ENCODE measurements at regions not wholly inside any gene's neighbourhood (a gene's known extent, or its start where the extent isn't known, plus 50 kb on each side); places are given as distances from the start of the nearest gene placed in this dataset.

DNA sequence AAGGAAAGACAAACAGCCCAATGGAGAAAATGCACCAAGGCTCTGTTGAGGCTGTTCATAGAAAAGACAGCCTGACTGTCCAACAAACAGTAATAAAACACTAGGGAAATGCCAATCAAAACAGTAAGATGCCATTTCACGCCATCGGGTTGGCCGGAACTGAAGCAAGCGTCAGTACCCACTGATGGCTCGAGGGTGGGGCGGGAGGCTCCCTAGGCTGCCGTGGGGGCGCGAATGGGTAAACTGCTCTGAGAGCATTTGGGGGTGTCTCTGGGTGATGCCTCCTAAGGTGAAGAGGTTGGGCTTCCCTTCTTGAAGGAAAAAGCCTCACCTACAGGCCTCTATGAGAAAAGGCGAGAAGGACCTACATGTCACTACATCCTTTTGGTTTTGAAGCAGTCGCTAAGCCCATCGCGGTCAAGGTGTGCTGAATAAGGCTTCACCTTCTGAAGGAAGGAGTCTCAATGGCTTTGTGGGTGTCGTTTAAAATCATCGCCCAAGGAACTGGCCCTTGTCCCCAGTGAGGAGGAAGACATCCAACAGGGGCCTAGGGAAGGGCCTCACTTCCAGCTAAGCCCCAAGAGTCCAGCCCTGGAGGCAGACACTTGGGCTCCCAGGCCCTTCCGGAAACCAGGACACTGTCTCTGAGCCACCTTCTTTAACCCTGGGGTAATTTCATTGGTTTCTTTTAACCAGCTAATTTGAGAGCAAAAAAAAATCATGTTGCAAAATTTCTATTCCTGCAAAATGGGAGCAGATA lies 98.5 kb upstream of the PPP2R2D start:
- DNase-seq (ENCODE audit: low spot score in 2 of 2), result peak in 1 of 2 donors; percentile 76
- TF ChIP-seq, protein P1, sequence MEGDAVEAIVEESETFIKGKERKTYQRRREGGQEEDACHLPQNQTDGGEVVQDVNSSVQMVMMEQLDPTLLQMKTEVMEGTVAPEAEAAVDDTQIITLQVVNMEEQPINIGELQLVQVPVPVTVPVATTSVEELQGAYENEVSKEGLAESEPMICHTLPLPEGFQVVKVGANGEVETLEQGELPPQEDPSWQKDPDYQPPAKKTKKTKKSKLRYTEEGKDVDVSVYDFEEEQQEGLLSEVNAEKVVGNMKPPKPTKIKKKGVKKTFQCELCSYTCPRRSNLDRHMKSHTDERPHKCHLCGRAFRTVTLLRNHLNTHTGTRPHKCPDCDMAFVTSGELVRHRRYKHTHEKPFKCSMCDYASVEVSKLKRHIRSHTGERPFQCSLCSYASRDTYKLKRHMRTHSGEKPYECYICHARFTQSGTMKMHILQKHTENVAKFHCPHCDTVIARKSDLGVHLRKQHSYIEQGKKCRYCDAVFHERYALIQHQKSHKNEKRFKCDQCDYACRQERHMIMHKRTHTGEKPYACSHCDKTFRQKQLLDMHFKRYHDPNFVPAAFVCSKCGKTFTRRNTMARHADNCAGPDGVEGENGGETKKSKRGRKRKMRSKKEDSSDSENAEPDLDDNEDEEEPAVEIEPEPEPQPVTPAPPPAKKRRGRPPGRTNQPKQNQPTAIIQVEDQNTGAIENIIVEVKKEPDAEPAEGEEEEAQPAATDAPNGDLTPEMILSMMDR (IDR thresholded peaks at IDR 0.05), result no peak
- no peak for TF ChIP-seq POLR2A (IDR thresholded peaks at IDR 0.05)
- intact Hi-C loops (cut with DNase I; ENCODE audit: low total_unique reads), result no loop called here
- no peak overlapping the region for H3K4me3 ChIP-seq (ENCODE audit: low read depth, poor library complexity, severe bottlenecking)
- WGBS, 2 donors, result 93 to 94% methylated on average over 16 of the region's 16 CpGs

DNA sequence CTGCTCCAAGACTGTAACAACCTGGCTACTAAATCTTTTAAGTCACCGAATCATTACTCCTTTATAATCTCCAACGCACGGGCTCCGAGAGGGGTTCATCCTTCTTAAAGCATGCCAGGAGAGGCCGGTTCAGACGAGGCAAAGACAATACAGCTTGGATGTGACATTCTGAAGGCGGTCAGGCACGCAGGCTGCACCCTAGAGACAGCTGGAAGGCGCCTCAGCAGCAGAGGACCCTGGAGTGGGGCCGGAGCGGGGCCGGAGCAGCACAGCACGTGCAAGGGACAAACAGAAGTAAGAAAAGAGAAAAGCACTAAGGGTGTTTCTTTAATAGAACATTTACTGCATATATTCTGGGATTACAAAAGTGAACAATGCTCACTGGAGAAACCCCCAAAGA lies 97.8 kb upstream of the PPP2R2D start:
- intact Hi-C loops (cut with DNase I; ENCODE audit: low total_unique reads), result no loop called here
- 68 to 72% methylated on average over 13 of the region's 13 CpGs for WGBS, 2 donors
- TF ChIP-seq, protein P1 (IDR thresholded peaks at IDR 0.05), result no peak
- DNase-seq (ENCODE audit: low spot score in 2 of 2), result peak in 1 of 2 donors; percentile 50
- H3K4me3 ChIP-seq (ENCODE audit: low read depth, poor library complexity, severe bottlenecking), result no peak overlapping the region

DNA sequence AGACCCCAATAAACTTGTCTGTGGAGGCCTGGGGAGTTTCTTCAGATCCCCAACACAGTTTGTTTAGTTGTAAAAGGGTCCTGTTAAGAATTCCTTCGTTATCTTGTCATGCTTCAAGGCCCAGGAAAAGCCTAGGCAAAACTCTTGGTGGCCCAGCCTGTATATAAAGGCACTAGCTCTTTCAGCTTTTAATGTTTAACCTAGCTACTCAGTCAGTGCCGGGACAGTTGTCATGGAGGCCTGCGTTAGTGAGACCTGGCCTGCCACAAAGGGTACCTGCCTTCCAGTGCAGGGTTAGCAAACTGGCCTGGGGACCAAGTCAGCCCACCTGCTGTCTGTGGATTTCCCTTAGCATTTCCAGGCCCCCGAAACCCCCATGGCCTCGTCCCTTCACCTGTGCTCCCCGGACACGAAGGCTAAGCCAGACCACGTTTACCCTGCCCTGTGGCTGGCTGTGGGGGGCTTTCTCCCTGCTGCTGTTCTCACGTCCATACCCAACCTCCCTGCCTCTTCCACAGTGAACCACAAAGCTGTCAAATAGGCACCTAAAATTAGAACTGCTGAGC lies 96.9 kb upstream of the PPP2R2D start:
- TF ChIP-seq, protein P1 (IDR thresholded peaks at IDR 0.05), result no peak
- H3K4me3 ChIP-seq (ENCODE audit: low read depth, poor library complexity, severe bottlenecking), result no peak overlapping the region
- 83 to 85% methylated on average over 9 of the region's 9 CpGs for WGBS, 2 donors
- intact Hi-C loops (cut with DNase I; ENCODE audit: low total_unique reads), result no loop called here
- peak in 1 of 2 donors; percentile 45 for DNase-seq (ENCODE audit: low spot score in 2 of 2)

DNA sequence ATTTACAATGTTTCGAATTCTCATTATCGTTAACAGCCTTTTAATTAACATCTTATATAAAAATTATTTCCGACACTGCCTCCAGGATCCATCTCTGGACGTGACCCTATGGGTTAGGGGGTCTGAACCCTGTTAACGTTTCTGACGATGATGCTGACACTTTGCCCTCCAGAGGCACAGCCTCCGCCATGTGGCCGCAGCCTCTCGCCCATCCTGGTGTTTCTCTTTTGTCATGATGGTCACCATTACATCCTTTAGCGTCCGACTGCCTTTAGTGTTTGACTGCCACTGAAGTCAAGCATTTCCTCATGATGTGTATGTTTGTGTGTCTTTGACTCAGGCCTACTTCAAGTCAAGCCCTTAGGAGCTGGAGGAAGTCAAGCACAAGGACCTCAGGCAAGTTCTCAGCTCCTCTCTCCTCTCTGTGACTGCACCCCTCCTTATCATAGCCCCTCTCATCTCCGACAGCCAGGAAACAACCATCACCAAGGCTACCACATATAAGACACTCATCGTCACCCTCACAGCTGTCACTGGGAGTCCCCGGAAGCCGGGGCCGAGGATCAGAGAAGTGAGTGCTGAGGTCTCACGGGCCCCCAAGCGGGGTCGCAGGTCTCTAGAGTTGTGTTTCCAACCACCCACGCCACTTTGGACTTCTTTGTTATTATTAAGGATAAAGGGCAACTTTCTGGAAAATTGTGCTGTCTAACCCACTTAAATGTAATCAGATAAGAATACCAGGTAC lies 96.1 kb upstream of the PPP2R2D start:
- intact Hi-C loops (cut with DNase I; ENCODE audit: low total_unique reads), result no loop called here
- no peak for TF ChIP-seq POLR2A (IDR thresholded peaks at IDR 0.05)
- TF ChIP-seq, protein P1 (IDR thresholded peaks at IDR 0.05), result no peak
- H3K4me3 ChIP-seq (ENCODE audit: low read depth, poor library complexity, severe bottlenecking), result no peak overlapping the region
- 87 to 89% methylated on average over 20 of the region's 20 CpGs for WGBS, 2 donors
- peak in 1 of 2 donors; percentile 66 for DNase-seq (ENCODE audit: low spot score in 2 of 2)

DNA sequence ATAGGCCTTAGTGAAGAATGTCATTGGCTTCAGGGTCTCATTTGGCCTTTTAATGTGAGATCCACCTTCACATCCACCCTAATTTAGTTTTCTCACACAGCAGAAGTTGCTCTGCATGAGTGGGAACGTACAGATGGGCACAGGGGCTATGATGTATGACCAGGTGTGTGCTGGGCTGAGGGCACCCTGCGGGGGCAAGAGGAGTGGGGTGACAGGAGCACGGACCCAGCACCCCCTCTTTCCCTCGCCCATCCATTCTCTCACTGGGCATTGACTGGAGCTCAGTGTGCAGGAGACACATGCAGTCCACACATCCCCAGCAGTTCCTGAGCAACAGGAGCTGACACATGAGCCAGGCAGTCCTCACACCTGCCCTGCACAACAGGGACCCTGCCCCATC lies 95.1 kb upstream of the PPP2R2D start:
- no peak for DNase-seq (ENCODE audit: low spot score in 2 of 2)

More for the DNA sequence above, 95.1 kb upstream of the PPP2R2D start:
- H3K4me3 ChIP-seq (ENCODE audit: low read depth, poor library complexity, severe bottlenecking), result no peak overlapping the region
- no peak for TF ChIP-seq POLR2A (IDR thresholded peaks at IDR 0.05)
- TF ChIP-seq, protein P1 (IDR thresholded peaks at IDR 0.05), result no peak
- intact Hi-C loops (cut with DNase I; ENCODE audit: low total_unique reads), result no loop called here
- 88 to 90% methylated on average over 4 of the region's 4 CpGs for WGBS, 2 donors
